ENCODE measurements at regions not wholly inside any gene's neighbourhood (a gene's known extent, or its start where the extent isn't known, plus 50 kb on each side); places are given as distances from the start of the nearest gene placed in this dataset.

- no TSS peak for BruUV-seq (replicated peaks)
- TF ChIP-seq EGR1 (IDR thresholded peaks at IDR 0.05; ENCODE audit: low read depth) (no peak), ZFX (IDR thresholded peaks at IDR 0.05) (no peak), ATF3 (IDR thresholded peaks at IDR 0.05) (no peak), EZH2 (IDR thresholded peaks at IDR 0.05) (no peak), SP1 (IDR thresholded peaks at IDR 0.05; ENCODE audit: low read depth) (no peak), MAX (IDR thresholded peaks at IDR 0.05) (no peak), POLR2A (IDR thresholded peaks at IDR 0.05; ENCODE audit: borderline replicate concordance, extremely low read depth, insufficient read depth, insufficient read length) (no peak), ELF1 (IDR thresholded peaks at IDR 0.05; ENCODE audit: borderline replicate concordance, low read depth) (no peak), POLR2AphosphoS5 (IDR thresholded peaks at IDR 0.05; ENCODE audit: low read depth, low read length) (no peak)
- Histone ChIP-seq H2AFZ (ENCODE audit: low read depth, low read length, poor library complexity, severe bottlenecking) (no peak overlapping the region), H3K4me2 (ENCODE audit: low read length) (no peak overlapping the region), H4K20me1 (ENCODE audit: insufficient read depth) (no peaks in the 10 kb centered on the region), H3K9me2 (ENCODE audit: insufficient read depth) (no peaks in the 10 kb centered on the region), H3K27me3 (ENCODE audit: insufficient read depth, low read length) (peaks cover 26% of the 10 kb centered on the region), H3K9me3 (ENCODE audit: control insufficient read depth in 1 of 2, insufficient read depth in 1 of 2, low read depth in 1 of 2, low read length in 2 of 2) (no peaks in the 10 kb centered on the region), H3K4me3 (replicated peaks in 1 of 2; ENCODE audit: low read depth in 1 of 2, low read length in 2 of 2) (no peak overlapping the region), H3K36me3 (ENCODE audit: control insufficient read depth in 1 of 2, insufficient read depth in 2 of 2, low read length in 2 of 2) (no peaks in the 10 kb centered on the region), H3K4me1 (ENCODE audit: control insufficient read depth in 1 of 2, insufficient read depth in 2 of 2, low read length in 2 of 2) (no peaks in the 10 kb centered on the region), H3K9ac (ENCODE audit: low read length) (no peak overlapping the region), H3K79me2 (ENCODE audit: insufficient read depth, low read length) (no peaks in the 10 kb centered on the region), H3K27ac (ENCODE audit: low read depth, low read length) (no peak overlapping the region)
- ATAC-seq = no peak
- ChIA-PET POLR2A (no interaction called here), CTCF (no interaction called here), RAD21 (ENCODE audit: low non-redundant PET in 1 of 2, low total read pairs in 2 of 2, uncharacterized antibody in 2 of 2, unreplicated experiment in 2 of 2) (no interaction called here)
- intact Hi-C loops (cut with micrococcal nuclease) = no loop called here
- DNase-seq (ENCODE audit: low read depth, low spot score) = no peak
Measured at GRCh38 chr1:30164693-30165092, 558.7 kb downstream of the MATN1 start.

GRCh38 chr1:30162565-30162964 lies 560.8 kb downstream of the MATN1 start:
- no peaks in the 10 kb centered on the region for H3K9me3 ChIP-seq (ENCODE audit: control insufficient read depth in 1 of 2, insufficient read depth in 1 of 2, low read depth in 1 of 2, low read length in 2 of 2)
- H3K4me1 ChIP-seq (ENCODE audit: control insufficient read depth in 1 of 2, insufficient read depth in 2 of 2, low read length in 2 of 2) = no peaks in the 10 kb centered on the region
- no peaks in the 10 kb centered on the region for H3K36me3 ChIP-seq (ENCODE audit: control insufficient read depth in 1 of 2, insufficient read depth in 2 of 2, low read length in 2 of 2)
- BruUV-seq (replicated peaks) = no TSS peak
- ChIA-PET CTCF (no interaction called here), POLR2A (no interaction called here), RAD21 (ENCODE audit: low non-redundant PET in 1 of 2, low total read pairs in 2 of 2, uncharacterized antibody in 2 of 2, unreplicated experiment in 2 of 2) (no interaction called here)
- no peaks in the 10 kb centered on the region for H4K20me1 ChIP-seq (ENCODE audit: insufficient read depth)
- H2AFZ ChIP-seq (ENCODE audit: low read depth, low read length, poor library complexity, severe bottlenecking) = no peak overlapping the region
- no peak for TF ChIP-seq MAX (IDR thresholded peaks at IDR 0.05)
- H3K79me2 ChIP-seq (ENCODE audit: insufficient read depth, low read length) = no peaks in the 10 kb centered on the region
- H3K4me3 ChIP-seq (replicated peaks in 1 of 2; ENCODE audit: low read depth in 1 of 2, low read length in 2 of 2) = no peak overlapping the region
- no peak overlapping the region for H3K9ac ChIP-seq (ENCODE audit: low read length)
- intact Hi-C loops (cut with micrococcal nuclease) = no loop called here
- H3K27me3 ChIP-seq (ENCODE audit: insufficient read depth, low read length) = peaks cover 24% of the 10 kb centered on the region
- H3K27ac ChIP-seq (ENCODE audit: low read depth, low read length) = no peak overlapping the region
- H3K4me2 ChIP-seq (ENCODE audit: low read length) = no peak overlapping the region
- H3K9me2 ChIP-seq (ENCODE audit: insufficient read depth) = no peaks in the 10 kb centered on the region
- ATAC-seq (no peak), DNase-seq (ENCODE audit: low read depth, low spot score) (no peak)

Measured in HCT116 (cell line).